Vagina (tissue), 2 donors: ENCODE measurements at regions not wholly inside any gene's neighbourhood (a gene's known extent, or its start where the extent isn't known, plus 50 kb on each side); places are given as distances from the start of the nearest gene placed in this dataset.

Experiments
- CTCF ChIP-seq, 3 experiments: fragments of 450-650 bp in 2 of 3; fragments of 200-600 bp in 1 of 3; sonication (generic) in 1 of 3; IDR thresholded peaks; one replicate each; pipeline ENCODE4 v1.5.1; 2017 to 2019; ENCODE audit warnings: antibody characterized with exemption in 3 of 3, mild to moderate bottlenecking in 2 of 3, moderate library complexity in 2 of 3
- POLR2A ChIP-seq, 2 donors: fragments of 450-650 bp; IDR thresholded peaks; one replicate each; pipeline ENCODE4 v1.6.1; 2017; ENCODE audit warnings: antibody characterized with exemption in 2 of 2, mild to moderate bottlenecking in 2 of 2, moderate library complexity in 2 of 2
- POLR2AphosphoS5 ChIP-seq, 2 donors: sonication (generic); formaldehyde crosslinking; IDR thresholded peaks; one replicate each; pipeline ENCODE4 v1.9.0; 2017; ENCODE audit warnings: antibody characterized with exemption in 2 of 2, mild to moderate bottlenecking in 2 of 2, low read depth in 1 of 2; ENCODE audit not compliant: insufficient read depth in 1 of 2

GRCh38 chr5:53334431-53334941 is 145.9 kb upstream of the FST start:
- no peak for TF ChIP-seq POLR2A (IDR thresholded peaks at IDR 0.05)
- no peak for TF ChIP-seq CTCF (IDR thresholded peaks at IDR 0.05)
- no peak for TF ChIP-seq POLR2AphosphoS5 (IDR thresholded peaks at IDR 0.05; ENCODE audit: insufficient read depth in 1 of 2, low read depth in 1 of 2)
